Activated B cell treated with CpG ODN at 0.5 μM for 24 hours (primary cell): ENCODE measurements at regions not wholly inside any gene's neighbourhood (a gene's known extent, or its start where the extent isn't known, plus 50 kb on each side); places are given as distances from the start of the nearest gene placed in this dataset.

Experiments
- ATAC-seq: fragments of 200-7000 bp; cut with Tn5 transposase; one replicate; pipeline ENCODE4 v1.10.0; 2021; ENCODE audit warnings: low read depth, mild to moderate bottlenecking, moderate library complexity
- CTCF ChIA-PET: fragments of 350-600 bp; sonication (Branson Sonifier 250); formaldehyde crosslinking; loops from one replicate; lab custom pipeline; 2021; ENCODE audit warnings: antibody characterized with exemption; lab: Charles Lee
- POLR2A ChIA-PET: fragments of 350-600 bp; sonication (Branson Sonifier 250); formaldehyde crosslinking; loops from one replicate; lab custom pipeline; 2021; ENCODE audit warnings: antibody characterized with exemption; lab: Charles Lee
- DNase-seq: peaks from one replicate; pipeline ENCODE4 v3.0.0; 2022
- H3K27ac Mint-ChIP-seq: one replicate; pipeline ENCODE4 v1.8.0; 2020; ENCODE audit warnings: mixed read lengths
- H3K27me3 Mint-ChIP-seq: one replicate; pipeline ENCODE4 v1.8.0; 2021; ENCODE audit warnings: mixed read lengths
- H3K36me3 Mint-ChIP-seq: one replicate; pipeline ENCODE4 v1.8.0; 2021; ENCODE audit warnings: low read depth, mixed read lengths
- H3K4me1 Mint-ChIP-seq: one replicate; pipeline ENCODE4 v1.8.0; 2021; ENCODE audit warnings: mixed read lengths
- H3K4me3 Mint-ChIP-seq: one replicate; pipeline ENCODE4 v1.8.0; 2020; ENCODE audit warnings: mild to moderate bottlenecking, mixed read lengths
- H3K9me3 Mint-ChIP-seq: one replicate; pipeline ENCODE4 v1.8.0; 2020; ENCODE audit warnings: mixed read lengths
- intact Hi-C: fragments of 100-400 bp; cut with micrococcal nuclease; formaldehyde crosslinking; loops from one replicate; pipeline ENCODE4 v1.15.1; 2024
- TF ChIP-seq, protein P1 (sequence below): fragments of 200-600 bp; IDR thresholded peaks from one replicate; pipeline ENCODE4 v1.8.0; 2022; ENCODE audit warnings: antibody characterized with exemption, mild to moderate bottlenecking

DNA sequence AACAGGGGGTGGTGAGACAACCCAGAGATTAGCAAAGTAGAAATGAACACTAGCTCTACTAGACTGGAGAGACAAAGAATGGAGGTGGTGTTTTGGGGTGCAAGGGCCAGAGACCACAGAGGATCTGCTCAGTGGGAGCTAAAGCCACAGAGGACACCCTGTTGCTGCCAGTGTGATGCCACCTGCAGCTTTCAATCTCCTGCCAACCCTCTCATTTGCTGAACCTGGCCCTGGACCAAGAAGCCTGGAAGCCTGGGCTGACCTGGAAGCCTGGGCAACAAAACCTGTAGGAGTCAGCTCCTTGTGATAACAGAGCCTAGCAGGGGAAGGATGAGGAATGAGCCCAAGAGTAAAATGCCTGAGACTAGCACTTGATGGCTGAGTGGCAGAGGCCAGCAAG, 81.1 kb upstream of the ADO start:
- TF ChIP-seq, protein P1, sequence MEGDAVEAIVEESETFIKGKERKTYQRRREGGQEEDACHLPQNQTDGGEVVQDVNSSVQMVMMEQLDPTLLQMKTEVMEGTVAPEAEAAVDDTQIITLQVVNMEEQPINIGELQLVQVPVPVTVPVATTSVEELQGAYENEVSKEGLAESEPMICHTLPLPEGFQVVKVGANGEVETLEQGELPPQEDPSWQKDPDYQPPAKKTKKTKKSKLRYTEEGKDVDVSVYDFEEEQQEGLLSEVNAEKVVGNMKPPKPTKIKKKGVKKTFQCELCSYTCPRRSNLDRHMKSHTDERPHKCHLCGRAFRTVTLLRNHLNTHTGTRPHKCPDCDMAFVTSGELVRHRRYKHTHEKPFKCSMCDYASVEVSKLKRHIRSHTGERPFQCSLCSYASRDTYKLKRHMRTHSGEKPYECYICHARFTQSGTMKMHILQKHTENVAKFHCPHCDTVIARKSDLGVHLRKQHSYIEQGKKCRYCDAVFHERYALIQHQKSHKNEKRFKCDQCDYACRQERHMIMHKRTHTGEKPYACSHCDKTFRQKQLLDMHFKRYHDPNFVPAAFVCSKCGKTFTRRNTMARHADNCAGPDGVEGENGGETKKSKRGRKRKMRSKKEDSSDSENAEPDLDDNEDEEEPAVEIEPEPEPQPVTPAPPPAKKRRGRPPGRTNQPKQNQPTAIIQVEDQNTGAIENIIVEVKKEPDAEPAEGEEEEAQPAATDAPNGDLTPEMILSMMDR, result no peak
- Mint-ChIP-seq H3K4me1 (no peaks in the 10 kb centered on the region), H3K27me3 (no peaks in the 10 kb centered on the region), H3K4me3 (no peak overlapping the region), H3K9me3 (no peaks in the 10 kb centered on the region), H3K27ac (no peak overlapping the region), H3K36me3 (no peaks in the 10 kb centered on the region)
- POLR2A ChIA-PET, result no interaction called here
- ATAC-seq (no peak), DNase-seq (no peak)
- CTCF ChIA-PET, result interaction anchor here (1.4 kb wide), 1 partner anchor 10 kb away, joined by 4 read pairs; no protein-coding TSS in a partner anchor
- intact Hi-C loops, result loop anchor here (2.0 kb wide), 1 partner anchor 15 kb away; no protein-coding TSS in a partner anchor

DNA sequence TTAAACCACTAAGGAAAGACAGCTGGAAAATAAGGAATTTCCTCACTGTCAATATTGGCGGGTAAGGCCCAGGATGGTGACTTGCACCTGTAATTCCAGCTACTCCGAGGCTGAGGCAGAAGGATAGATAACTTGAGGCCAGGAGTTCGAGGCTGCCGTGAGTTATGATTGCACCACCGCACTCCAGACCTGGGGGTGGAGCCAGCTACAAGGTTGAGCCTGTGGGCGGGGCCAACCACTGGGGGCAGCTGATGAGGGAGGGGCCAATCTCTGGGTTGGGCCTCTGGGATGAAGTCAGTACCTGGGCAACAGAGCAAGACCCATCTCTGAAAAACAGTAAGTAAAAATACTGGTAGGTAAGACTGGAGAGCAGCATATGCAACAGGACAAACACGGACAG, 80.1 kb upstream of the ADO start:
- peak; percentile 21 for ATAC-seq
- no peak overlapping the region for H3K27ac Mint-ChIP-seq
- POLR2A ChIA-PET, result no interaction called here
- no peak overlapping the region for H3K4me3 Mint-ChIP-seq
- intact Hi-C loops, result no loop called here
- H3K36me3 Mint-ChIP-seq, result no peaks in the 10 kb centered on the region
- no peaks in the 10 kb centered on the region for H3K9me3 Mint-ChIP-seq
- CTCF ChIA-PET, result interaction anchor here (1.4 kb wide), 1 partner anchor 9 kb away, joined by 4 read pairs; no protein-coding TSS in a partner anchor
- TF ChIP-seq, protein P1, result no peak
- H3K4me1 Mint-ChIP-seq, result no peaks in the 10 kb centered on the region
- H3K27me3 Mint-ChIP-seq, result no peaks in the 10 kb centered on the region
- DNase-seq, result no peak

DNA sequence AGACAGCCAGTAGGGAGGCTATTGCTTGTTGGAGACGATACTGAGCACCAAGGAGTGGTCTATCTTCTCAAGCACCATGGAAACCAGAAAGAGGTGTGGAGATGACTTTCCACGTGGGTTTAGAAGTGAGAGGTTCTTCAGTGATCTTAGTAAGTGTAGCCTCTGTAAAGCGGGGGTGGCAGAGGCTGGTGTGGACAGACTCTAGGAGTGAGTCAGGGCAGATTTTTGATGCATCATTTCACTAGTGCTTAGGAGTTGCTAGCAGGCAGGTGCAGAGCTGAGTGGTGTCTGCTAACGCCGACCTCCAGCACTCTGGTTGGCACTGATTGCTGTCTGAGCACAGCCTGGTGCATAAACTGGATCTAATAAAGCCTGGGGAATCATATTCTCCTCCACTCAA, 78.4 kb upstream of the ADO start:
- H3K4me1 Mint-ChIP-seq, result no peaks in the 10 kb centered on the region
- no peaks in the 10 kb centered on the region for H3K27me3 Mint-ChIP-seq
- TF ChIP-seq, protein P1, result no peak
- POLR2A ChIA-PET, result no interaction called here
- CTCF ChIA-PET, result no interaction called here
- H3K9me3 Mint-ChIP-seq, result no peaks in the 10 kb centered on the region
- no peak overlapping the region for H3K4me3 Mint-ChIP-seq
- H3K27ac Mint-ChIP-seq, result no peak overlapping the region
- intact Hi-C loops, result no loop called here
- peak; percentile 56 for ATAC-seq
- no peaks in the 10 kb centered on the region for H3K36me3 Mint-ChIP-seq
- no peak for DNase-seq

DNA sequence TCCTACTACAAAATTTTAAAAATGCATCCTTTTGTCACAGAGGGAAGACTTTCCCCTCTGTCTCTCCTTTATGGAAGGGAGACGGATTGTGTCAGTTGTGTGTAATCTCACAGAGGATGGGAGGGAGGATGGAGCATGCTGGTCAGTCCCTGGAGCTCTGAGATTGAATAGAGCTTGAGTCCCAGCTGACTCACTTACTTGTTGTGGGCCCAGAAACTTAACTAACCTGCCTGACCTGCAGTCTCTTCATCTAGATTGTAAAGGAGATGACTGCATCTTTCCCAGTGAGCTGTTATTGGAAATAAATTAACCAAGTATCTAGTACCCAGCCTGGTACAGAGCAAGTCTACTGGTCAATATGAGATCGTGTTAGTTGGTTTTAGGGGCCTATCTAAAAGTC, 77.9 kb upstream of the ADO start:
- H3K4me3 Mint-ChIP-seq, result no peak overlapping the region
- no peak overlapping the region for H3K27ac Mint-ChIP-seq
- ATAC-seq (no peak), DNase-seq (no peak)
- H3K36me3 Mint-ChIP-seq, result no peaks in the 10 kb centered on the region
- intact Hi-C loops, result no loop called here
- POLR2A ChIA-PET, result no interaction called here
- CTCF ChIA-PET, result no interaction called here
- peaks cover 2% of the 10 kb centered on the region for H3K4me1 Mint-ChIP-seq
- no peaks in the 10 kb centered on the region for H3K9me3 Mint-ChIP-seq
- no peaks in the 10 kb centered on the region for H3K27me3 Mint-ChIP-seq
- TF ChIP-seq, protein P1, result no peak

DNA sequence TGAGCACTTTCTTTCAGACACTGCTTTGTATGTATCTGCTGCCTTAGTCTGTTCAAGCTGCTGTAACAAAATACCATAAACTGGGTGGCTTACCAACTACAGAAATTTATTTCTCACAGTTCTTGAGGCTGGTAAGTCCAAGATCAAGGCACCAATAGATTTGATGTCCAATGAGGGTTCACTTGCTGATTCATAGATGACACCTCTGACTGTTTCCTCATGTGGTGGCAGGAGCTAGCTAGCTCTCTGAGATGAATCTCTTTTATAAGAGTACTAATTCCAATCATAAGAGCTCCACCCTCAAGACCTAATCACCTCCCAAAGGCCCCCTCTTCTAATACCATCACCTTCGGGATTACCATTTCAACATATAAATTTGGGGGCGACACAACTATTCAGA, 76.6 kb upstream of the ADO start:
- CTCF ChIA-PET, result interaction anchor here (1.6 kb wide), 1 partner anchor 46 kb away, joined by 4 read pairs; no protein-coding TSS in a partner anchor
- intact Hi-C loops, result no loop called here
- no peaks in the 10 kb centered on the region for H3K36me3 Mint-ChIP-seq
- ATAC-seq, result no peak
- no peak for DNase-seq
- H3K4me3 Mint-ChIP-seq, result no peak overlapping the region
- H3K27me3 Mint-ChIP-seq, result no peaks in the 10 kb centered on the region
- H3K27ac Mint-ChIP-seq, result no peak overlapping the region
- TF ChIP-seq, protein P1, result no peak
- H3K4me1 Mint-ChIP-seq, result peaks cover 2% of the 10 kb centered on the region
- H3K9me3 Mint-ChIP-seq, result no peaks in the 10 kb centered on the region
- POLR2A ChIA-PET, result no interaction called here
